ENCODE measurements at regions not wholly inside any gene's neighbourhood (a gene's known extent, or its start where the extent isn't known, plus 50 kb on each side); places are given as distances from the start of the nearest gene placed in this dataset.
A peak's percentile ranks its signal among the peaks of the same experiment; 100 is the strongest.

- FAIRE-seq: no peak
- no peak for TF ChIP-seq CTCF (IDR thresholded peaks at IDR 0.05; ENCODE audit: insufficient read depth, missing control alignments)
- DNase-seq (ENCODE audit: insufficient read length, low spot score): no peak
Measured at GRCh38 chr4:96162636-96163035, 322.7 kb downstream of the PDHA2 start.

GRCh38 chr4:96164814-96165351 is 325.0 kb downstream of the PDHA2 start:
- TF ChIP-seq CTCF (IDR thresholded peaks at IDR 0.05; ENCODE audit: insufficient read depth, missing control alignments): no peak
- DNase-seq (ENCODE audit: insufficient read length, low spot score) (no peak), FAIRE-seq (no peak)

- FAIRE-seq: peak; percentile 38
- DNase-seq (ENCODE audit: insufficient read length, low spot score): no peak
- no peak for TF ChIP-seq CTCF (IDR thresholded peaks at IDR 0.05; ENCODE audit: insufficient read depth, missing control alignments)
Measured at GRCh38 chr4:96166806-96167205, 326.9 kb downstream of the PDHA2 start.

GRCh38 chr4:96170198-96170597 is 330.3 kb downstream of the PDHA2 start:
- no peak for DNase-seq (ENCODE audit: insufficient read length, low spot score)
- no peak for FAIRE-seq
- TF ChIP-seq CTCF (IDR thresholded peaks at IDR 0.05; ENCODE audit: insufficient read depth, missing control alignments): no peak

- no peak for TF ChIP-seq CTCF (IDR thresholded peaks at IDR 0.05; ENCODE audit: insufficient read depth, missing control alignments)
- DNase-seq (ENCODE audit: insufficient read length, low spot score) (no peak), FAIRE-seq (no peak)
Measured at GRCh38 chr4:96173756-96174155, 333.9 kb downstream of the PDHA2 start.

- DNase-seq (ENCODE audit: insufficient read length, low spot score) (no peak), FAIRE-seq (no peak)
- no peak for TF ChIP-seq CTCF (IDR thresholded peaks at IDR 0.05; ENCODE audit: insufficient read depth, missing control alignments)
Measured at GRCh38 chr4:96175871-96176270, 336.0 kb downstream of the PDHA2 start.

- no peak for TF ChIP-seq CTCF (IDR thresholded peaks at IDR 0.05; ENCODE audit: insufficient read depth, missing control alignments)
- FAIRE-seq (no peak), DNase-seq (ENCODE audit: insufficient read length, low spot score) (no peak)
Measured at GRCh38 chr4:96183611-96184010, 343.7 kb downstream of the PDHA2 start.
